HCT116 (cell line): ENCODE measurements at regions not wholly inside any gene's neighbourhood (a gene's known extent, or its start where the extent isn't known, plus 50 kb on each side); places are given as distances from the start of the nearest gene placed in this dataset.

ENCODE experiments used
- CEBPB ChIP-seq: IDR thresholded peaks from 2 replicates; pipeline ENCODE4 v1.6.1; 2012; ENCODE audit warnings: low read depth
- CTCF ChIP-seq, 3 experiments: fragments of 200-600 bp in 1 of 3; sonication (generic) in 1 of 3; IDR thresholded peaks in 2 of 3; conservative IDR thresholded peaks in 1 of 3; 2 replicates each; pipeline ENCODE4 v1.5.1; 2012 to 2017; ENCODE audit warnings: low read depth in 2 of 3, low read length in 2 of 3, antibody characterized with exemption in 1 of 3, borderline replicate concordance in 1 of 3, control low read depth in 1 of 3, mild to moderate bottlenecking in 1 of 3, mixed read lengths in 1 of 3, mixed run types in 1 of 3, moderate library complexity in 1 of 3; ENCODE audit not compliant: insufficient read depth in 1 of 3
- EGR1 ChIP-seq: IDR thresholded peaks from 2 replicates; pipeline ENCODE4 v1.6.1; 2012; ENCODE audit warnings: low read depth
- EZH2 ChIP-seq: fragments of 200-600 bp; sonication (generic); IDR thresholded peaks from 2 replicates; pipeline ENCODE4 v1.6.1; 2017; ENCODE audit warnings: antibody characterized with exemption, mixed run types
- EZH2phosphoT487 ChIP-seq: fragments of 200-600 bp; IDR thresholded peaks from 2 replicates; pipeline ENCODE4 v1.6.1; 2018; ENCODE audit warnings: antibody characterized with exemption, borderline replicate concordance
- MAX ChIP-seq: IDR thresholded peaks from 2 replicates; pipeline ENCODE4 v1.6.1; 2012
- POLR2A ChIP-seq: IDR thresholded peaks from 2 replicates; pipeline ENCODE4 v1.7.0; 2011; ENCODE audit warnings: borderline replicate concordance; ENCODE audit not compliant: insufficient read depth, insufficient read length; ENCODE audit errors: extremely low read depth
- POLR2AphosphoS5 ChIP-seq: IDR thresholded peaks from 2 replicates; pipeline ENCODE4 v1.6.1; 2011; ENCODE audit warnings: mild to moderate bottlenecking, low read depth, low read length, moderate library complexity
- RAD21 ChIP-seq: IDR thresholded peaks from 2 replicates; pipeline ENCODE4 v1.6.1; 2012; ENCODE audit warnings: low read depth, mild to moderate bottlenecking
- REST ChIP-seq: IDR thresholded peaks from 2 replicates; pipeline ENCODE4 v1.6.1; 2012; ENCODE audit warnings: low read depth
- SIN3A ChIP-seq: IDR thresholded peaks from 2 replicates; pipeline ENCODE4 v1.6.1; 2012; ENCODE audit warnings: low read depth
- SP1 ChIP-seq: IDR thresholded peaks from 2 replicates; pipeline ENCODE4 v1.6.1; 2012; ENCODE audit warnings: low read depth
- TCF7L2 ChIP-seq: IDR thresholded peaks from 2 replicates; pipeline ENCODE4 v1.7.0; 2011; ENCODE audit warnings: borderline replicate concordance, inconsistent platforms; ENCODE audit not compliant: insufficient read depth, insufficient read length; ENCODE audit errors: extremely low read depth
- YY1 ChIP-seq: IDR thresholded peaks from 2 replicates; pipeline ENCODE4 v1.6.1; 2011; ENCODE audit warnings: low read length, low read depth, moderate library complexity, mild to moderate bottlenecking; ENCODE audit not compliant: insufficient replicate concordance; ENCODE audit errors: extremely low read depth

- TF ChIP-seq CTCF (IDR thresholded peaks at IDR 0.05 in 2 of 3, conservative IDR thresholded peaks at IDR 0.05 in 1 of 3; ENCODE audit: borderline replicate concordance in 1 of 3, insufficient read depth in 1 of 3, low read depth in 2 of 3, low read length in 2 of 3) (no peak), POLR2A (no peak), POLR2AphosphoS5 (no peak), EZH2 (no peak), SP1 (no peak), MAX (no peak), RAD21 (no peak), EGR1 (no peak), CEBPB (no peak), EZH2phosphoT487 (no peak), SIN3A (no peak), YY1 (no peak), REST (no peak), TCF7L2 (no peak)
These were observed 159.3 kb upstream of the SLC8A1 start for GRCh38 chr2:40611196-40611595.
